ENCODE measurements at regions not wholly inside any gene's neighbourhood (a gene's known extent, or its start where the extent isn't known, plus 50 kb on each side); places are given as distances from the start of the nearest gene placed in this dataset.

DNA sequence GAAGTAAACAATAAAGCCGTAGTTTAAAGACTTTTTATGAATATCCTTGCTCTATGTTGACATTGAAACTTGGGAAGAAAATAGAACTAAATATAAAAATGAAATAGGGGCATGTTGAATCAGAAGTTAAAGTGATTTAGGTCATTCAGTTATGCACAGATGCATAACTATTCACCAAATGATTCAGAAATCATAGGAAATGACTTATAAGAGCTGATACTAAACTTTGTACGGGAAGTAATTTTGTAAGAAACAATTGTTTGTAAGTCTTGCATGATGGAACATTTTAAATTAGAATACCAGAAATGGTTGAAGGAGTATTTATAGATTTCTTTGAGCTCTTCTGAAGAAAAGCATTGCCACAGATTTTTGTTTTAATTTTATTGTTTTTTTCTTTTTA lies 246.5 kb downstream of the CPE start:
- TF ChIP-seq CTCF (IDR thresholded peaks at IDR 0.05; ENCODE audit: low read depth, low read length, poor library complexity, severe bottlenecking) (no peak), EZH2phosphoT487 (IDR thresholded peaks at IDR 0.05; ENCODE audit: borderline replicate concordance, low read length) (no peak)

Measured in DOHH2 (cell line).